Fibroblast of mammary gland (primary cell): ENCODE measurements at regions not wholly inside any gene's neighbourhood (a gene's known extent, or its start where the extent isn't known, plus 50 kb on each side); places are given as distances from the start of the nearest gene placed in this dataset.

ENCODE experiments used
- DNase-seq: peaks from one replicate; pipeline ENCODE4 v3.0.0-alpha.2; 2010; ENCODE audit warnings: low read depth
- H3K4me3 ChIP-seq: 2 replicates; pipeline ENCODE4 v1.5.1; 2011; ENCODE audit warnings: low read depth, mild to moderate bottlenecking, low read length, moderate library complexity; ENCODE audit not compliant: control insufficient read depth
- TF ChIP-seq, protein P1 (sequence below): conservative IDR thresholded peaks from 2 replicates; pipeline ENCODE4 v1.5.1; 2011; ENCODE audit warnings: low read depth, low read length, inconsistent platforms; ENCODE audit not compliant: control insufficient read depth, insufficient read depth

DNA sequence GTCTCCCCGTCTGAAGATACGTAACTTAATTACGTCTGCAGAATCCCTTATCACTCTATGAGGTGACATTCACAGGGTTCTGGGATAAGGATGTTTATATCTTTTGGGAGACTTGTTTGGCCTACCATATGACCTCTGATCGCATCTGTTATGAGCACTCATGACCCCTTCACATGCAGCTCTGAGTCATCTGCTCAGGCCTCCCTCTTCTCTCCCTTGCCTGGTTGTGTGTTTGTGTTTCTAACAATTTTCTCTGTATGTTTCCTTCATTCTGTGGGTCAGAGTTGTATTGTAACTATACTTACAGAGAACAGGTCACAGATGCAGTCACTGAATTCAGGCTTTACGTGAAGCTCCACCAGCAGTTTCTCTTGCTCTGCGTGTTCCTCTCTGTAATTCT lies 330.6 kb downstream of the TENT4A start:
- no peak overlapping the region for H3K4me3 ChIP-seq
- TF ChIP-seq, protein P1, sequence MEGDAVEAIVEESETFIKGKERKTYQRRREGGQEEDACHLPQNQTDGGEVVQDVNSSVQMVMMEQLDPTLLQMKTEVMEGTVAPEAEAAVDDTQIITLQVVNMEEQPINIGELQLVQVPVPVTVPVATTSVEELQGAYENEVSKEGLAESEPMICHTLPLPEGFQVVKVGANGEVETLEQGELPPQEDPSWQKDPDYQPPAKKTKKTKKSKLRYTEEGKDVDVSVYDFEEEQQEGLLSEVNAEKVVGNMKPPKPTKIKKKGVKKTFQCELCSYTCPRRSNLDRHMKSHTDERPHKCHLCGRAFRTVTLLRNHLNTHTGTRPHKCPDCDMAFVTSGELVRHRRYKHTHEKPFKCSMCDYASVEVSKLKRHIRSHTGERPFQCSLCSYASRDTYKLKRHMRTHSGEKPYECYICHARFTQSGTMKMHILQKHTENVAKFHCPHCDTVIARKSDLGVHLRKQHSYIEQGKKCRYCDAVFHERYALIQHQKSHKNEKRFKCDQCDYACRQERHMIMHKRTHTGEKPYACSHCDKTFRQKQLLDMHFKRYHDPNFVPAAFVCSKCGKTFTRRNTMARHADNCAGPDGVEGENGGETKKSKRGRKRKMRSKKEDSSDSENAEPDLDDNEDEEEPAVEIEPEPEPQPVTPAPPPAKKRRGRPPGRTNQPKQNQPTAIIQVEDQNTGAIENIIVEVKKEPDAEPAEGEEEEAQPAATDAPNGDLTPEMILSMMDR: no peak
- DNase-seq: no peak

DNA sequence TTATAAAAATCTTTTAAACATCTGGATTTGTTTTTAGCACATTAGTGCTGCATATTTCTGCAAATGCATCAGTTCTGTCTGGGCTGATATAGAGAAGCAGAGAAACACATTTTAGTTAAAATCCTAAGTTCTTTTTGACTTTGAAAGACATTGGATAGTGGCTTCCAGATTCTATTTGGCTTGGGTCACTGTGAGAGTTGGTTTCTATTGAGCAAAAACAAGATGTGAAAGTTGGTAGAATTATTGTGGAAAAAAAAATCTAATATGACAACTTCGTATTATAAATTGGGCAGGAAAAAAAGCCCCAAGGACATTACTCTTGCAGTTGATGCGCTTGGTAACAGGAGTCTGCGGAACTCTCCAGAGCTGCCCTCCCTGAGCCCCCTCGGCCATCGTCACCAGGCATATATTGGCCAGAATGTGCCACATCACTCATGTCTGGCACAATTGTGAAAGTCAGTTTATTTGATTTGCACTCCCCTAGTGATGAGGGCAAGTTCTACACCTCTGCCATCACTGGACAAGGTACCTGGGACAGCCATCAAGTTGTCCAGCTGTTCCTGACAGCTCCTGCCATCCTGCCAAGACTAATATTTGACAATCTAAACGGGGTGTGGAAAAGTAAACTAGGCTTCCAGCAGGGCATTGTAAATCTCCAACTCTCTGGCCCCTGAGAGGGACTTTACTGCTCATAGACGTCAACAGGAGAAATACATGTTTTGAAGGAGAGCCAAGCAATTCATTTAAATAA lies 334.5 kb downstream of the TENT4A start:
- DNase-seq: no peak
- no peak overlapping the region for H3K4me3 ChIP-seq
- TF ChIP-seq, protein P1: no peak

DNA sequence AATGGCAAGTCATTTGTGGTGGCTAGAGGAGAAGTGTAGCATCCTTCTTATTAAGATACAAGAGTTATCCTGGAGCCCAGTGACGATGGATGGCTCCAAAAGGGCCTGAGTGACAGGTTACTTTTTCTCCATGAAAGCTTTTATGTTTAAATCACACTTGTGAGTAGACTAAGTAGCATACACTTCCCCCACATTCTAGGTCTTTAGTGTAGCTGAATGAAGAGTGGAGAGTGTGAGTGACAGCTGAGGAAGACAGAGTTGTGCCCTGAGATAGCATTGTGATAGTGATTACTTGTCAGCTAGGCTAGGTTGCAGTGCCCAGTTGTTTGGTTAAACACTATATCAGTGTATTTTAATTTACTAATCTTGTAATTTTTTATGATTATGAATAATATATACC lies 337.8 kb downstream of the TENT4A start:
- H3K4me3 ChIP-seq: no peak overlapping the region
- no peak for DNase-seq
- TF ChIP-seq, protein P1: no peak

DNA sequence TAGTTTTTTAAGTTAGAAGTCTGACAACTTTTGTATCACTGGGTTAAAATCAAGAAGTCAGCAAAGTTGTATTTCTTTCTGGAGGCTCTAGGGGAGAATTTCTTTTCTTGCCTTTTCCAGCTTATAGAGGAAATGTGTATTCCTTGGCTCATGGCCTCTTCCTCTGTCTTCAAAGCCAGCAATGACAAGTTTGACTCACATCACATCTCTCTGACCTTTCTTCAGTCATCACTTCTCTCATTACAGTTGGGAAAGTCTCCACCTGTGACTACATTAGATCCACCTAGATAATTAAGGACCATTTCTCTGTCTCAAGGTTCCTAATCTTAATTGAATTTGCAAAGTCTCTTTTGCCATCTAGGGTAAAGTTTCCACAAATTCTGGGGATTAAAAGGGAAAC lies 339.9 kb downstream of the TENT4A start:
- no peak overlapping the region for H3K4me3 ChIP-seq
- TF ChIP-seq, protein P1: no peak
- no peak for DNase-seq

DNA sequence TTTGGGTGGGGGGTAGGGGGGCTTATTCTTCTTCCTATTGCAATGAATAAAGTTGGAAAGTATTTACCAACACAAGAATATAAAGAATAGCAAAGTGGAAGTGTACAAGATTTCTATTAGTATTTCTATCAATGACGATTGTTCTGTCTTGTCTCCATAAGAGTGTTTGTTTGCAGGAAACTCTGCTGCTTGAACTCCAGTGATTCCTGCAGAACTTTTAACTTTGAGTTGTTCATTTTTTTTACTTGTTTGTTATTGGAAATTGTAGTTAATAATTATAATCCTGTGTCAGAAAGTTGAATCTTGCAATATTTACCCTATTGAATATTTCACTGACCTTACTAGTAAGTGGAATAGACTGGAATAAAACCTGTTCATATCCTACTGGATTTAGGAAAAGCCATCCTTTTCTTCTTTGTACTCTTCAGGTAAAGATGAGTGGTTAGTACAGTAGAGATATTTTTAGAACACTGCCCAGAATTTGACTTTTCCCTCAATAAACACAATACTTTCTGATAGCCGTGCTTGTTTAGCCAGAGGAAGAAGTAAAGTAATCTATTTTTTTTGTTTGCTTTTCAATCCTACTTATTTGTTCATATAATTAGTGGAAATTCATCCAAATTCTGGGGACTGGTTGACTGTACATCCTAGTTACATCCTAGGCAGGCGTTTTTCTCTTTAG lies 340.4 kb downstream of the TENT4A start:
- no peak for DNase-seq
- TF ChIP-seq, protein P1: no peak
- no peak overlapping the region for H3K4me3 ChIP-seq

DNA sequence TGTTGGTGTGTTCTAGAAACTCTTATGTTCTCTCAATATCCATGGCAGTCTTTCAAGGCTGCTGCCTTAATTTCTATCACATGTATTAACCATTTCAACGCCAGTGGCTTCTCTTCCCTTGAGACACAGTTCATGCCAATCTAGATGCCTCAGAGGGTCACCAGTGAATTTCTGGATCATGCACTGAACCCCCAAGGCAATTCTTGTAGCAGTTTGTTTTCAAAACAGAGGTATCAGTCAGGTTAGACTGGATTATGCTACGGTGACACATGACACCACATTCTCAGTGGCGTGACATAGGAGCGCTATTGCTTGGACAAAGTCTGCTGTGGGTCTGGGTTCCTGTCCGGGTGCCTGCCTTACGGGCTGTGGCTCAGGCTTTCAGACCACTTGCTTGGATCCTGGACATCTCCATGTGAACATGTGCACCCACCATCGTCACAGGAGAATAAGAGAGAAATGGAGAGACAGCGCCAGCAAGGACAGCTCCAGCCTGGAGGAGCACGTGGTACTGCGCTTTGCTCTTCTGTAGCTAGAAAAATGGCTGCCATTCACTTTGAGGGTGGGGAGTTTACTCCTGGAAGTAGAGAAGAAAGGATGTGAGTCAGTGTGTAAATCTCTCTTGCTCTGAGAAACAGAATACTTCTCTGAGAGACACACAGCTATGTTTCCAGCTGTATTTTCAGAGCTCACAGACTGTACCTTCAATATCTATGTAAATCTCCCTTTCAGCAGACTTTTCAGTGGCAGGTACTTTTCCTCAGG lies 329.3 kb upstream of the ADCY2 start:
- TF ChIP-seq, protein P1: no peak
- DNase-seq: no peak
- H3K4me3 ChIP-seq: no peak overlapping the region
